ENCODE measurements at regions not wholly inside any gene's neighbourhood (a gene's known extent, or its start where the extent isn't known, plus 50 kb on each side); places are given as distances from the start of the nearest gene placed in this dataset.

DNA sequence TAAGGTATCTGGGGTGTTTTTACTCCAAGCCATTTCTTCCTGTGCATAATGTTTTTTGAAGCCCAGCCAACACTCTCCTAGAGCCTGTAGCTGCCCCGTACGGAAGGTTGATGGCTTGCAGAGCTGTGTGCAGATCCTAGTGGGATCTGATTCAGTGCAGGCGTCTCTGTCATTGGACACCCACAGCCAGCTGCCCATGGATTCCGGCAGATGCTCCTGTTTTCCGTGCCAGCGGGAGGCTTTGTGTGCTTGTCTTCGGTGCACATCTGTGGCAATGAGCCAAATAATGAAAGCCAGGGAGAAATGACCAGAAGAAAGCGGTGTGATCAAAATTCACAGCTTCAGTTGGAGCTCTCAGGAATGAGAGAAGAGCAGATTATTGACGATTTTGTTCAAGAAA lies 426.4 kb downstream of the TYW1 start:
- TF ChIP-seq, protein P1, sequence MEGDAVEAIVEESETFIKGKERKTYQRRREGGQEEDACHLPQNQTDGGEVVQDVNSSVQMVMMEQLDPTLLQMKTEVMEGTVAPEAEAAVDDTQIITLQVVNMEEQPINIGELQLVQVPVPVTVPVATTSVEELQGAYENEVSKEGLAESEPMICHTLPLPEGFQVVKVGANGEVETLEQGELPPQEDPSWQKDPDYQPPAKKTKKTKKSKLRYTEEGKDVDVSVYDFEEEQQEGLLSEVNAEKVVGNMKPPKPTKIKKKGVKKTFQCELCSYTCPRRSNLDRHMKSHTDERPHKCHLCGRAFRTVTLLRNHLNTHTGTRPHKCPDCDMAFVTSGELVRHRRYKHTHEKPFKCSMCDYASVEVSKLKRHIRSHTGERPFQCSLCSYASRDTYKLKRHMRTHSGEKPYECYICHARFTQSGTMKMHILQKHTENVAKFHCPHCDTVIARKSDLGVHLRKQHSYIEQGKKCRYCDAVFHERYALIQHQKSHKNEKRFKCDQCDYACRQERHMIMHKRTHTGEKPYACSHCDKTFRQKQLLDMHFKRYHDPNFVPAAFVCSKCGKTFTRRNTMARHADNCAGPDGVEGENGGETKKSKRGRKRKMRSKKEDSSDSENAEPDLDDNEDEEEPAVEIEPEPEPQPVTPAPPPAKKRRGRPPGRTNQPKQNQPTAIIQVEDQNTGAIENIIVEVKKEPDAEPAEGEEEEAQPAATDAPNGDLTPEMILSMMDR (IDR thresholded peaks at IDR 0.05) = no peak
- TF ChIP-seq POLR2A (IDR thresholded peaks at IDR 0.05) = no peak
- TF ChIP-seq POLR2AphosphoS5 (IDR thresholded peaks at IDR 0.05) = no peak
- TF ChIP-seq EP300 (IDR thresholded peaks at IDR 0.05) = no peak

Measured in gastroesophageal sphincter (tissue), 3 donors.